ENCODE measurements at regions not wholly inside any gene's neighbourhood (a gene's known extent, or its start where the extent isn't known, plus 50 kb on each side); places are given as distances from the start of the nearest gene placed in this dataset.

- no peak for DNase-seq (ENCODE audit: low read depth in 2 of 2, low spot score in 1 of 2)
Measured at GRCh38 chr1:218705911-218706893, 361.1 kb downstream of the TGFB2 start.

- DNase-seq (ENCODE audit: low read depth in 2 of 2, low spot score in 1 of 2) = no peak
Measured at GRCh38 chr1:218711001-218711400, 365.9 kb downstream of the TGFB2 start.

- DNase-seq (ENCODE audit: low read depth in 2 of 2, low spot score in 1 of 2) = no peak
Measured at GRCh38 chr1:218711884-218712674, 366.9 kb downstream of the TGFB2 start.

- DNase-seq (ENCODE audit: low read depth in 2 of 2, low spot score in 1 of 2) = no peak
Measured at GRCh38 chr1:218712677-218713076, 367.5 kb downstream of the TGFB2 start.

GRCh38 chr1:218715961-218716669, 371.0 kb downstream of the TGFB2 start:
- no peak for DNase-seq (ENCODE audit: low read depth in 2 of 2, low spot score in 1 of 2)

- no peak for DNase-seq (ENCODE audit: low read depth in 2 of 2, low spot score in 1 of 2)
Measured at GRCh38 chr1:218717575-218717974, 372.4 kb downstream of the TGFB2 start.

GRCh38 chr1:218718206-218718605, 373.1 kb downstream of the TGFB2 start:
- DNase-seq (ENCODE audit: low read depth in 2 of 2, low spot score in 1 of 2) = no peak

GRCh38 chr1:218718977-218719376, 373.8 kb downstream of the TGFB2 start:
- DNase-seq (ENCODE audit: low read depth in 2 of 2, low spot score in 1 of 2) = no peak

GRCh38 chr1:218728898-218729565, 383.9 kb downstream of the TGFB2 start:
- no peak for DNase-seq (ENCODE audit: low read depth in 2 of 2, low spot score in 1 of 2)

- no peak for DNase-seq (ENCODE audit: low read depth in 2 of 2, low spot score in 1 of 2)
Measured at GRCh38 chr1:218735436-218736032, 390.4 kb downstream of the TGFB2 start.

GRCh38 chr1:218739426-218739825, 394.3 kb downstream of the TGFB2 start:
- DNase-seq (ENCODE audit: low read depth in 2 of 2, low spot score in 1 of 2) = no peak

- DNase-seq (ENCODE audit: low read depth in 2 of 2, low spot score in 1 of 2) = no peak
Measured at GRCh38 chr1:218741852-218742251, 396.7 kb downstream of the TGFB2 start.

- DNase-seq (ENCODE audit: low read depth in 2 of 2, low spot score in 1 of 2) = no peak
Measured at GRCh38 chr1:218742467-218743262, 397.5 kb downstream of the TGFB2 start.

- no peak for DNase-seq (ENCODE audit: low read depth in 2 of 2, low spot score in 1 of 2)
Measured at GRCh38 chr1:218743861-218744505, 398.8 kb downstream of the TGFB2 start.

- no peak for DNase-seq (ENCODE audit: low read depth in 2 of 2, low spot score in 1 of 2)
Measured at GRCh38 chr1:218748071-218748470, 402.9 kb downstream of the TGFB2 start.

- no peak for DNase-seq (ENCODE audit: low read depth in 2 of 2, low spot score in 1 of 2)
Measured at GRCh38 chr1:218750216-218750970, 405.3 kb downstream of the TGFB2 start.

GRCh38 chr1:218751208-218751948, 406.2 kb downstream of the TGFB2 start:
- no peak for DNase-seq (ENCODE audit: low read depth in 2 of 2, low spot score in 1 of 2)

GRCh38 chr1:218752126-218752525, 407.0 kb downstream of the TGFB2 start:
- DNase-seq (ENCODE audit: low read depth in 2 of 2, low spot score in 1 of 2) = no peak

All from stimulated activated CD8-positive, alpha-beta memory T cell treated with anti-CD3 and anti-CD28 coated beads, Interleukin-4, amount 100 ng/mL, for 4 hours (primary cell).